Suprapubic skin (tissue), 4 donors: ENCODE measurements at regions not wholly inside any gene's neighbourhood (a gene's known extent, or its start where the extent isn't known, plus 50 kb on each side); places are given as distances from the start of the nearest gene placed in this dataset.

Experiments used
- DNase-seq, 2 donors: peaks; one replicate each; pipeline ENCODE4 v3.0.0-alpha.2; 2019; ENCODE audit warnings: low spot score in 2 of 2
- H3K27ac ChIP-seq: fragments of 200-600 bp; sonication (generic); one replicate; pipeline ENCODE4 v1.5.1; 2019
- H3K27me3 ChIP-seq: fragments of 200-600 bp; sonication (generic); one replicate; pipeline ENCODE4 v1.5.1; 2019
- H3K36me3 ChIP-seq: fragments of 200-600 bp; sonication (generic); one replicate; pipeline ENCODE4 v1.5.1; 2019
- H3K4me1 ChIP-seq: fragments of 200-600 bp; sonication (generic); one replicate; pipeline ENCODE4 v1.5.1; 2019
- H3K4me3 ChIP-seq: fragments of 200-600 bp; sonication (generic); one replicate; pipeline ENCODE4 v1.5.1; 2019; ENCODE audit warnings: mild to moderate bottlenecking
- H3K9me3 ChIP-seq: fragments of 200-600 bp; sonication (generic); one replicate; pipeline ENCODE4 v1.5.1; 2019
- CTCF ChIP-seq, 2 donors: fragments of 200-600 bp in 1 of 2; fragments of 450-650 bp in 1 of 2; sonication (generic) in 1 of 2; IDR thresholded peaks; one replicate each; pipeline ENCODE4 v1.5.1; 2016 to 2019; ENCODE audit warnings: antibody characterized with exemption in 2 of 2, mild to moderate bottlenecking in 1 of 2, moderate library complexity in 1 of 2
- EP300 ChIP-seq: sonication (generic); formaldehyde crosslinking; IDR thresholded peaks from one replicate; pipeline ENCODE4 v1.6.1; 2017; ENCODE audit warnings: antibody characterized with exemption
- POLR2A ChIP-seq, 2 donors: fragments of 450-650 bp; IDR thresholded peaks; one replicate each; pipeline ENCODE4 v1.6.1; 2017; ENCODE audit warnings: antibody characterized with exemption in 2 of 2, mild to moderate bottlenecking in 2 of 2, moderate library complexity in 2 of 2
- POLR2AphosphoS5 ChIP-seq, 3 donors: sonication (generic); formaldehyde crosslinking; IDR thresholded peaks; one replicate each; pipeline ENCODE4 v1.6.1; 2017; ENCODE audit warnings: antibody characterized with exemption in 3 of 3
- WGBS: methylation state at CpG from one replicate; pipeline ENCODE4 v1.1.5; 2018; 5-methylcytosine and 5-hydroxymethylcytosine counted together

- no peak for DNase-seq
- 74% methylated on average over 4 of the region's 8 CpGs for WGBS
- H3K36me3 ChIP-seq = no peaks in the 10 kb centered on the region
- H3K9me3 ChIP-seq = no peaks in the 10 kb centered on the region
- TF ChIP-seq POLR2AphosphoS5 (IDR thresholded peaks at IDR 0.05) (no peak), CTCF (IDR thresholded peaks at IDR 0.05) (no peak), EP300 (no peak), POLR2A (IDR thresholded peaks at IDR 0.05) (no peak)
- H3K27ac ChIP-seq = no peak overlapping the region
- H3K4me1 ChIP-seq = no peaks in the 10 kb centered on the region
- H3K4me3 ChIP-seq = no peak overlapping the region
- peaks cover 10% of the 10 kb centered on the region for H3K27me3 ChIP-seq
These were observed 190.4 kb downstream of the UQCRFS1 start for GRCh38 chr19:29022599-29022998.

- DNase-seq = no peak
- 75% methylated on average over 10 of the region's 10 CpGs for WGBS
- TF ChIP-seq CTCF (IDR thresholded peaks at IDR 0.05) (no peak), POLR2AphosphoS5 (IDR thresholded peaks at IDR 0.05) (no peak), POLR2A (IDR thresholded peaks at IDR 0.05) (no peak), EP300 (no peak)
- Histone ChIP-seq H3K27ac (no peak overlapping the region), H3K27me3 (peaks cover 11% of the 10 kb centered on the region), H3K4me1 (no peaks in the 10 kb centered on the region), H3K36me3 (no peaks in the 10 kb centered on the region), H3K4me3 (no peak overlapping the region), H3K9me3 (no peaks in the 10 kb centered on the region)
These were observed 190.8 kb downstream of the UQCRFS1 start for GRCh38 chr19:29022165-29022564.

DNA sequence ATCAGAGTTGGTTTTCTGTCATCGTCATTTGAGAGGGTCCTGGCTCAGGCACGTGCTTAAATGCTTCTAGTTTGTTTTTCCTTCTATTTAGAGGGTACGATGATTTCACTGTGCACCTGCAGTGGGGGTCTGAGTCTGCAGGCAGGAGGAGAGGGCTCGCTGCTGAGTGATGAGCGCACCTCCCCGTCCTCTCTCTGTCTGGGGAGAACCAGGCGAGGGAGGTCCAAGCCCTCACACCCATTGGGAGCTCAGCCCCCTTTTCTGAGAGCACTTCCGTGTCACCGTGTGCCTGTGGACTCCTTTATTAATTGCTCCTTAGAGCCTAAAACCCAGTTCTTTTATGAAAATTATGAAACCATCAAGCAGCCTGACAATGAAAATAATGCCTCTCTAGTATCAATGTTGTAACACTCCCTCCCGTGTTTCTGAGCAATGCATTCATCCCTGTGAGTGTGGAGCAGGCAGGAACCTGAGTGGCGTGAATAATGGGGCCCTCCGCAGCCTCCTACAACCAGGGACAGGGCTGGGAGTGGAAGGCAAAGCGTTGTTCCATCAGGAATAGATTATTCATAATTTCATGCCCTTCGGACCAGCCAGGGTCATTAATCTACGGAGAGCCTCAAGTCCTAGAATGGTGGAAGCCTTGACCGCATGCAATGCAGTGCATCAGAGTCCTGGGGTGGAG is 191.6 kb downstream of the UQCRFS1 start:
- Histone ChIP-seq H3K4me1 (no peaks in the 10 kb centered on the region), H3K9me3 (no peaks in the 10 kb centered on the region), H3K36me3 (no peaks in the 10 kb centered on the region), H3K4me3 (no peak overlapping the region), H3K27me3 (peaks cover 19% of the 10 kb centered on the region), H3K27ac (no peak overlapping the region)
- WGBS = 80% methylated on average over 16 of the region's 16 CpGs
- no peak for TF ChIP-seq EP300
- TF ChIP-seq POLR2A (IDR thresholded peaks at IDR 0.05) = no peak
- no peak for TF ChIP-seq POLR2AphosphoS5 (IDR thresholded peaks at IDR 0.05)
- no peak for TF ChIP-seq CTCF (IDR thresholded peaks at IDR 0.05)
- DNase-seq = no peak

GRCh38 chr19:29019403-29019802 is 193.5 kb downstream of the UQCRFS1 start:
- Histone ChIP-seq H3K9me3 (no peaks in the 10 kb centered on the region), H3K36me3 (no peaks in the 10 kb centered on the region), H3K27me3 (peaks cover 22% of the 10 kb centered on the region), H3K4me1 (no peaks in the 10 kb centered on the region), H3K4me3 (no peak overlapping the region), H3K27ac (no peak overlapping the region)
- DNase-seq = no peak
- no peak for TF ChIP-seq EP300
- no peak for TF ChIP-seq POLR2A (IDR thresholded peaks at IDR 0.05)
- no peak for TF ChIP-seq POLR2AphosphoS5 (IDR thresholded peaks at IDR 0.05)
- TF ChIP-seq CTCF (IDR thresholded peaks at IDR 0.05) = no peak
- 88% methylated on average over 6 of the region's 14 CpGs for WGBS

DNA sequence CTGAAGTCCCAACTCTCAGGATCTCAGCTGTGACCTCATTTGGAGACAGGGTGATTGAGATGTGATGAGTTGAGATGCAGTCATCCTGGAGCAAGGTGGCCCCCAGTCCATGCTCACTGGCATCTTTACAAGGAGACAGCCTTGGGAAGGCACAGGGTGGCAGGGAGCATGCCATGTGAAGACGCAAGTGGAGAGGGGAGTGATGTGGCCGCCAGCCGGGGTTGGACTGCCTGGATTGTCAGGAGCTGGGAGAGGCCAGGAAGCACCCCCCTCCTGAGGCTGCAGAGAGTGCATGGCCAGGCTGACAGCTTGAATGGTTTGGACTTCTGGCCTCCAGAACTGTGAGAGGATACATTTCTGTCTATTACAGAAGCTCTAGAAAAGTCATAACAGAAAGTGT is 194.4 kb downstream of the UQCRFS1 start:
- Histone ChIP-seq H3K27me3 (peaks cover 22% of the 10 kb centered on the region), H3K4me3 (no peak overlapping the region), H3K4me1 (no peaks in the 10 kb centered on the region), H3K27ac (no peak overlapping the region), H3K9me3 (no peaks in the 10 kb centered on the region), H3K36me3 (no peaks in the 10 kb centered on the region)
- WGBS = 68% methylated on average over 3 of the region's 3 CpGs
- no peak for DNase-seq
- TF ChIP-seq POLR2A (IDR thresholded peaks at IDR 0.05) (no peak), CTCF (IDR thresholded peaks at IDR 0.05) (no peak), EP300 (no peak), POLR2AphosphoS5 (IDR thresholded peaks at IDR 0.05) (no peak)
